Esophagus muscularis mucosa (tissue), 4 donors: ENCODE measurements at regions not wholly inside any gene's neighbourhood (a gene's known extent, or its start where the extent isn't known, plus 50 kb on each side); places are given as distances from the start of the nearest gene placed in this dataset.

Source experiments
- CTCF ChIP-seq, 3 experiments: fragments of 200-600 bp in 2 of 3; fragments of 450-650 bp in 1 of 3; sonication (generic) in 2 of 3; IDR thresholded peaks; one replicate each; pipeline ENCODE4 v1.5.1; 2017 to 2019; ENCODE audit warnings: antibody characterized with exemption in 3 of 3, mild to moderate bottlenecking in 2 of 3, moderate library complexity in 1 of 3
- EP300 ChIP-seq: sonication (generic); formaldehyde crosslinking; IDR thresholded peaks from one replicate; pipeline ENCODE4 v1.6.1; 2017; ENCODE audit warnings: antibody characterized with exemption
- POLR2A ChIP-seq: fragments of 450-650 bp; IDR thresholded peaks from one replicate; pipeline ENCODE4 v1.6.1; 2017; ENCODE audit warnings: antibody characterized with exemption, moderate library complexity, mild to moderate bottlenecking, low read depth
- POLR2AphosphoS5 ChIP-seq, 2 donors: sonication (generic); formaldehyde crosslinking; IDR thresholded peaks; one replicate each; pipeline ENCODE4 v1.6.1; 2017; ENCODE audit warnings: antibody characterized with exemption in 2 of 2

- TF ChIP-seq POLR2A: no peak
- no peak for TF ChIP-seq EP300
- TF ChIP-seq CTCF (IDR thresholded peaks at IDR 0.05): no peak
- no peak for TF ChIP-seq POLR2AphosphoS5 (IDR thresholded peaks at IDR 0.05)
Observed at GRCh38 chr4:43853565-43854264, 594.9 kb downstream of the KCTD8 start.
